DND-41 (cell line): ENCODE measurements at regions not wholly inside any gene's neighbourhood (a gene's known extent, or its start where the extent isn't known, plus 50 kb on each side); places are given as distances from the start of the nearest gene placed in this dataset.

ENCODE experiments used
- EZH2 ChIP-seq: IDR thresholded peaks from 3 replicates; pipeline ENCODE4 v1.6.1; 2012; ENCODE audit warnings: borderline replicate concordance, low read depth, mild to moderate bottlenecking, moderate library complexity, low read length, inconsistent platforms; ENCODE audit not compliant: severe bottlenecking
- TF ChIP-seq, protein P1 (sequence below): IDR thresholded peaks from 2 replicates; pipeline ENCODE4 v1.5.1; 2012; ENCODE audit warnings: borderline replicate concordance, low read length, moderate library complexity, mild to moderate bottlenecking; ENCODE audit not compliant: poor library complexity, severe bottlenecking; ENCODE audit errors: extremely low read depth

DNA sequence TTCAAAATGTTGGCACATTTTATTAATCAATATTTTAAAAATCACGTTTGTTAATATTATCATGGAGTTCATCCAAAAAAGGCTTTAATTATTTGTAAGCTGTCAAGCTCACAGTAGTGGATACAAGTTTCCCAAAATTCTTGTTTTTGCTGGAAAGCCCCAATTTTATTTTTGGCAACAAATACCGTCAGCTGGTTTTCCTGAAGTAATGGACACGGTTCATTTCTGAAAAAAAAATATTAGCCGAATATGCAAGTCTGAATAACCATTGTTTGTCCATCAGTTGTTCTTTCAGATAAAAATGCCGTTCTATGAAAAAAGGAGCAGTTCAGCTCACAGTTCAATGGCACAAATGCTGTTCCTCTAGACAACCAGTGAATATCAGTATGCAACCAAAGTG lies 101.5 kb upstream of the RAI14 start:
- TF ChIP-seq, protein P1, sequence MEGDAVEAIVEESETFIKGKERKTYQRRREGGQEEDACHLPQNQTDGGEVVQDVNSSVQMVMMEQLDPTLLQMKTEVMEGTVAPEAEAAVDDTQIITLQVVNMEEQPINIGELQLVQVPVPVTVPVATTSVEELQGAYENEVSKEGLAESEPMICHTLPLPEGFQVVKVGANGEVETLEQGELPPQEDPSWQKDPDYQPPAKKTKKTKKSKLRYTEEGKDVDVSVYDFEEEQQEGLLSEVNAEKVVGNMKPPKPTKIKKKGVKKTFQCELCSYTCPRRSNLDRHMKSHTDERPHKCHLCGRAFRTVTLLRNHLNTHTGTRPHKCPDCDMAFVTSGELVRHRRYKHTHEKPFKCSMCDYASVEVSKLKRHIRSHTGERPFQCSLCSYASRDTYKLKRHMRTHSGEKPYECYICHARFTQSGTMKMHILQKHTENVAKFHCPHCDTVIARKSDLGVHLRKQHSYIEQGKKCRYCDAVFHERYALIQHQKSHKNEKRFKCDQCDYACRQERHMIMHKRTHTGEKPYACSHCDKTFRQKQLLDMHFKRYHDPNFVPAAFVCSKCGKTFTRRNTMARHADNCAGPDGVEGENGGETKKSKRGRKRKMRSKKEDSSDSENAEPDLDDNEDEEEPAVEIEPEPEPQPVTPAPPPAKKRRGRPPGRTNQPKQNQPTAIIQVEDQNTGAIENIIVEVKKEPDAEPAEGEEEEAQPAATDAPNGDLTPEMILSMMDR = no peak
- TF ChIP-seq EZH2 = no peak
